HG03354 (cell line): ENCODE measurements at regions not wholly inside any gene's neighbourhood (a gene's known extent, or its start where the extent isn't known, plus 50 kb on each side); places are given as distances from the start of the nearest gene placed in this dataset.
"Not testable (repeated sequence)": the region's sequence is repeated elsewhere in the genome, so short reads cannot be mapped to it uniquely, and the experiment has no call there.

Source experiments
- ATAC-seq: cut with Tn5 transposase; IDR thresholded peaks from one replicate; pipeline ENCODE4 v1.9.1; 2021; ENCODE audit warnings: mild to moderate bottlenecking; ENCODE audit not compliant: unreplicated experiment, poor library complexity, severe bottlenecking

DNA sequence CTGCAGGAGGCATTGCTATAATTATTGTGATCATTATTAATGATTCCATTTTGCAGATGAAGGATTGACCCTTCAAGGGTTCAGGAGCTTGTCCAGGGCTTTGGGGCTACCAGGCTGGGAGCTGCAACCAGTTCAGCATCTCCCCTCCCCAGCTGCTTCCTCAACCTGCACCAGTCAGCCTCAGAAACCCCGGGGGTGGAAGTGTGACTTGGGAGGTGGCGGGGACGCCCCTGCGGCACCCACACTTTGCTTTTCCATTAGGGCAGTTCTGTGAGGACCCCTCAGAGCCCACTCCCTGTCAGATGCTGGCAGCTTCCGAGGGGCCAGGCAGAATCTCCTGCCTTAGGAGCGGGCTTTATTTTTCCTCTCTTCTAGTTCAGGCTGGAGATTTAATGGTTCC lies 85.6 kb downstream of the OLFM1 start:
- no peak for ATAC-seq

DNA sequence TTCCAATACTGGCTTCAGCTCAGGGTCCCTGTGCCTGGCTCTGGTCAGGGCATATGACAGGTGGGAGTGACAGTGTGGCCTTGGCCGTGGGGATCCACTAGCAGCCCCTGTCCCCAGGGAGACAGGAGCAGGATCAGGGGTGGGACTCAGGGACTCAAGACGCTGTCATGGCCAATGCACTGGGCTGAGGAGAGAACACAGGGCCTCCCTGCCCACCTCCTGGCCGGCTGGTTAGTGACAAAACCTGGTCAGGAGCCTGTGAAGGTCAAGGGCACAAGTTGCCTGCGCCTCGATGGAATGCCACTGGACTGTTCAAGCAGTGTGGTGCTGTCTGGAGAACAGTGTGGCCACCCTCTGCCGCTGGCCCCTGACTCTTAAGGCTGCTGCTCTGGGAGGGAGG lies 86.8 kb downstream of the OLFM1 start:
- no peak for ATAC-seq

- no peak for ATAC-seq
Measured at GRCh38 chr9:135174981-135175380, 87.5 kb downstream of the OLFM1 start.

GRCh38 chr9:135176284-135176683 lies 88.8 kb downstream of the OLFM1 start:
- ATAC-seq: no peak

- not testable (repeated sequence) for ATAC-seq
Measured at GRCh38 chr9:135177562-135177961, 90.1 kb downstream of the OLFM1 start.

DNA sequence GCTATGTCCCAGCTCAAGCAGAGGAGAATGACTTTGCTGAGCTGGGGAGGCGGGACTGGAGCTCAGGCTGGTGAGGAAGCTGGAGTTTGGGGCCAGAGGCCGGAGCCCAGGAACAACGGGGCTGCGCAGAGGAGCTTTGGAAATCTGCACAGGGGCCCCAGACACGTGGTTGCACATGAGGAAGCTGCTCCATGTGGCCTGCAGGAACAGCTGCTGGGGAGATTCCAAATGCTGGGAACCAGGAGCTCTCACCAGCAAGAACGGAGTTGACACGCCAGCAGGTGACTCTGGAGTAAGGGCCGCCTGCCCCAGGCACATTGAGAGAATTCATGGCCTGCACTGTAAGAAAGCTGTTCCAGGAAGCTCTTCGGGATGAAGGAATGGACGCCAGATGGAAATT lies 91.0 kb downstream of the OLFM1 start:
- ATAC-seq: no peak

GRCh38 chr9:135179041-135179440 lies 91.6 kb downstream of the OLFM1 start:
- no peak for ATAC-seq

- ATAC-seq: no peak
Measured at GRCh38 chr9:135179976-135180375, 92.5 kb downstream of the OLFM1 start.

- no peak for ATAC-seq
Measured at GRCh38 chr9:135180586-135180985, 93.1 kb downstream of the OLFM1 start.

GRCh38 chr9:135181336-135181735 lies 93.9 kb downstream of the OLFM1 start:
- ATAC-seq: no peak

DNA sequence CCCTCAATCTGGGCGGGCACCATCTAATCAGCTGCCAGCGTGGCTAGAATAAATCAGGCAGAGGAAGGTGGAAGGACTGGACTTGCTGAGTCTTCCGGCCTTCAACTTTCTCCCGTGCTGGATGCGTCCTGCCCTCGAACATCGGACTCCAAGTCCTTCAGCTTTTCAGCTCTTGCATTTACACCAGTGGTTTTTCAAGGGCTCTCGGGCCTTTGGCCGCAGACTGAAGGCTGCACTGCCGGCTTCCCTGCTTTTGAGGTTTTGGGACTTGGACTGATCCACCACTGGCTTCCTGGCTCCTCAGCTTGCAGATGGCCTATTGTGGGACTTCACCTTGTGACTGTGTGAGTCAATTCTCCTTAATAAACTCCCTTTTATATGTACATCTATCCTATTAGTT lies 94.4 kb downstream of the OLFM1 start:
- not testable (repeated sequence) for ATAC-seq

GRCh38 chr9:135183069-135183468 lies 95.6 kb downstream of the OLFM1 start:
- no peak for ATAC-seq

- no peak for ATAC-seq
Measured at GRCh38 chr9:135183528-135184180, 96.2 kb downstream of the OLFM1 start.

DNA sequence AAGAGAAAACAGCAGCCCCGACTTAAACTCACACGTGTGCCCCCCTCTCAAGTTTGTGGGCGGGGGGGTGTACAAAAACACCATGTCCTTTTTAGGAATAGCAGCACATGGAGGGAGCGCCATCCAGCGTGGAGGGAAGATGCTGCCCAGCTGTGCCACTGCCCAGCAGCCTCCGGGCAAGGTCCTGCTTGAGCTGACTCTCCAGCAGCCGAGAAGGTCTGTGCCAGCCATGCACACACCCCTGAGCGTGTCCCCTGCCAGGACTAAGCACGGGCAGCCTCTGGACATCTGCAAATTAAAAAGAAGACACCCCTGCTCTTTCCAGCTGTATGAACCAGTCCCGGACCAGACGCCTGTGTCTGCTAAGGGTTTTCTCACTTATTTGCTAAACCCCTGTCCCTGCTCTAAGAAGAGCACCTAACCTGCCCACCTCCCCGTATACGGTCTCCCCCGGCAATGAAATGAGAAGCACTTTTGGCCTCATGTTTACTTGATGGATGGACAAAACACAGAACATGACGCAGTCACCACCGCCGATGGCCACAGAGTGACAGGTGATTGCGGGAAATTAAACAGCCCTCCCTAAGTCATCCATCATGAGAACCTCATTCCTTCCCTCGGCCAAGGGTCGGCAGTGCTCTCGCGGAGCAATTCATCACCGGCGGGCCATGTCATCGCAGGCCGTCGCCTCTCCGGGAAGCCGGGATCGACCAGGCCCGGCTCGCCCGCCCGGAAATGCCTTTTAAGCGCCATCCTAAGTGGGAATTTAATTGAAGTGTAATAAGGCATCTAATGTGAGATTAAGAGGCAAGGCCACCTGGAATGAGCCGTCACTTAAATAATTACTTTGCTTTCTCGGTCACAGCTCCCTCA lies 96.9 kb downstream of the OLFM1 start:
- ATAC-seq: no peak

- no peak for ATAC-seq
Measured at GRCh38 chr9:135185060-135185459, 97.6 kb downstream of the OLFM1 start.

DNA sequence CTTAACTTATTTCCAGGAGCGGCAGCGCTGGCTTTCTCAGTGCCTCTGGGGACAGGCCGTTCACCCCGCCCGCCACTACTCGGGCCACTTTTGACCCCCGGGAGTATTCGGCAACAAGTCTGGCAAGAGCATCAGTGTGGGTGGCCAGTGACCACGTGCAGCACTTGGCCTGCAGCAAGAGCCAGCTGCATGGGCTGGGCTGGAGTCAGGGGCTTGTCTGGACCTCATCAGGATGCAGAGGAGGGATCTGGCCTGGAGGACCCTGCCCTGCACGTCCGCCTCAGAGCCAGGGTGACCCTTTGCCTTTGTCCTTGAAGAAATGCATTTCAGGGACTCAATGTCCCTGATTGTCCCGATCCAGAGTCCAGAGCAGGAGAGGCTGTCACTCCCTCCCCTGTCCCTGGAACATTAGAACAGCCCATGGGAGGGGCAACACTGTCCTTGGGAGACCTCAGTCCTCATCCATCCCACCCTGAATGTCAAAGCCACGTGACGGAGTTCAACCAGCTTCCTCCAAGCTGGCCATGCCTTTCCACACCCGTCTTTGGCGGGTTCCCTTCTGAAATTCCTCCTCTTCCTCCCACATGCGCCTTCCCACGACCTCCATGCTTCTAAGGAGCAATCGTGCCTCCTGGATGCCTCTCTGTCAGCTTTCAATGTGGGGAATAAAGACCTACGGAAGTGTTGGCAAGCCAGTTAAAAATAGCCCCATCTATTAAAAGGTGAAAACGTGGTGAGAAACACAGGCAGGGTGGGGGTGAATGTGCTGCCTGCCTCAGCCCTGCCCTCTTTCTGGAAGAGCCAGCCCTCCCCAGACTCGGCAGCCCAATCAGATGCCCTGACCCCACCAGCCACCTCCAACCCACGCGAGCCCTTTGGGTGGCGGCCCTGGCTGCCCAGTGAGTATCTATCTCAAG lies 99.0 kb downstream of the OLFM1 start:
- no peak for ATAC-seq

DNA sequence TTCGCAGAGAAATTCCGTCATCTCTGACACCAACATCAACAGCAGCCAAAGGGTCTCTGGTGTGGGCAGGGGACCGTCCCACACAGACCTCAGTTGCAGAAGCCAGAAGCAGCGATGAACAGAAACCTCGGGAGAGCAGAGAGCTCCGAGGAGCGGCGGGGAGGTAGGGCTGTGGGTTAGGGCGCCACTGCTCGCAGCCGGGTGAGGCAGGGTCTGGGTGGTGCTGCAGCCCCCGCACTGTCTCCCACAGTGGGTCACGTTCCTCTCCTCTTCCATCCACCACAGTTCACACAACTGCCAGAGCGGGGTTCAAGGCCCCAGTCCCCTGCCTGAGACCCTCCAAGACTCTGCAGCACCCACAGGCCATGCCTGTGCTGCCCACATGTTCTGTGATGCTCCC lies 99.9 kb downstream of the OLFM1 start:
- ATAC-seq: no peak

DNA sequence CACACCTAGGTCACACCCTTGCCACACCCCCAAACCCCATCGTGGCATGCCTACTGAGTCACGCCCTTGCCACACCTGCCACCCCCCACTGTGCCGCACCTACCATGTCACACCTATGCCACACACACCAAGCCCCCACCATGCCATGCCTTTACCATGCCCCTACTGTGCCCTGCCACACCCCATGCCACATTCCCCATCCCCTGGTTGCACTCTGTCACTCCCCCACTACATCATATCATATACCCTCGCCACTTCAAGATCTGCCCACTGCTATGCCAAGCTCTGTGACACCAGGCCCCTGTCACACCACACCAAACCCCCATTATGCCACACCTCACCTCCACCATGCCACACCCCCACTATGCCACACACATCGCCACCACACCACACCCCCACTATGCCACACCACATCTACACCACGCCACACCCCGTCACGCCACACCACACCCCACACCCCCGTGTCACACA lies 101.2 kb downstream of the OLFM1 start:
- no peak for ATAC-seq

- ATAC-seq: no peak
Measured at GRCh38 chr9:135189497-135189896, 102.0 kb downstream of the OLFM1 start.
